NOMO-1 treated with DMSO at 0.1 percent for 48 hours (cell line): ENCODE measurements at regions not wholly inside any gene's neighbourhood (a gene's known extent, or its start where the extent isn't known, plus 50 kb on each side); places are given as distances from the start of the nearest gene placed in this dataset.

Experiments used
- DNase-seq: peaks from one replicate; lab custom pipeline; 2025; ENCODE audit not compliant: unreplicated experiment; lab: John Stamatoyannopoulos, UW

GRCh38 chr2:181374781-181375675 is 82.2 kb upstream of the ITGA4 start:
- peak; percentile 54 for DNase-seq

- no peak for DNase-seq
Measured at GRCh38 chr2:181376442-181376841, 80.7 kb upstream of the ITGA4 start.

GRCh38 chr2:181376999-181377398 is 80.2 kb upstream of the ITGA4 start:
- no peak for DNase-seq

- DNase-seq, result no peak
Measured at GRCh38 chr2:181378491-181378890, 78.7 kb upstream of the ITGA4 start.

GRCh38 chr2:181380581-181380980 is 76.6 kb upstream of the ITGA4 start:
- no peak for DNase-seq

GRCh38 chr2:181384923-181385322 is 72.3 kb upstream of the ITGA4 start:
- no peak for DNase-seq

GRCh38 chr2:181389524-181389923 is 67.7 kb upstream of the ITGA4 start:
- DNase-seq, result no peak

- peak; percentile 86 for DNase-seq
Measured at GRCh38 chr2:181393472-181393871, 63.7 kb upstream of the ITGA4 start.

GRCh38 chr2:181394741-181395437 is 62.3 kb upstream of the ITGA4 start:
- DNase-seq, result peak; percentile 72

GRCh38 chr2:181395851-181396250 is 61.3 kb upstream of the ITGA4 start:
- peak; percentile 73 for DNase-seq

GRCh38 chr2:181396256-181397123 is 60.7 kb upstream of the ITGA4 start:
- DNase-seq, result no peak

- DNase-seq, result no peak
Measured at GRCh38 chr2:181397331-181397730, 59.9 kb upstream of the ITGA4 start.

- no peak for DNase-seq
Measured at GRCh38 chr2:181398000-181398399, 59.2 kb upstream of the ITGA4 start.

- no peak for DNase-seq
Measured at GRCh38 chr2:181399027-181399426, 58.2 kb upstream of the ITGA4 start.

- no peak for DNase-seq
Measured at GRCh38 chr2:181404472-181404871, 52.7 kb upstream of the ITGA4 start.

GRCh38 chr2:181407171-181407570 is 50.0 kb upstream of the ITGA4 start:
- peak; percentile 78 for DNase-seq
